Activated B cell treated with CpG ODN at 0.5 μM for 24 hours (primary cell): ENCODE measurements at regions not wholly inside any gene's neighbourhood (a gene's known extent, or its start where the extent isn't known, plus 50 kb on each side); places are given as distances from the start of the nearest gene placed in this dataset.
"Not testable (repeated sequence)": the region's sequence is repeated elsewhere in the genome, so short reads cannot be mapped to it uniquely, and the experiment has no call there.

ENCODE experiments used
- ATAC-seq: fragments of 200-7000 bp; cut with Tn5 transposase; one replicate; pipeline ENCODE4 v1.10.0; 2021; ENCODE audit warnings: low read depth, mild to moderate bottlenecking, moderate library complexity
- CTCF ChIA-PET: fragments of 350-600 bp; sonication (Branson Sonifier 250); formaldehyde crosslinking; loops from one replicate; lab custom pipeline; 2021; ENCODE audit warnings: antibody characterized with exemption; lab: Charles Lee
- POLR2A ChIA-PET: fragments of 350-600 bp; sonication (Branson Sonifier 250); formaldehyde crosslinking; loops from one replicate; lab custom pipeline; 2021; ENCODE audit warnings: antibody characterized with exemption; lab: Charles Lee
- DNase-seq: peaks from one replicate; pipeline ENCODE4 v3.0.0; 2022
- H3K27ac Mint-ChIP-seq: one replicate; pipeline ENCODE4 v1.8.0; 2020; ENCODE audit warnings: mixed read lengths
- H3K27me3 Mint-ChIP-seq: one replicate; pipeline ENCODE4 v1.8.0; 2021; ENCODE audit warnings: mixed read lengths
- H3K36me3 Mint-ChIP-seq: one replicate; pipeline ENCODE4 v1.8.0; 2021; ENCODE audit warnings: low read depth, mixed read lengths
- H3K4me1 Mint-ChIP-seq: one replicate; pipeline ENCODE4 v1.8.0; 2021; ENCODE audit warnings: mixed read lengths
- H3K4me3 Mint-ChIP-seq: one replicate; pipeline ENCODE4 v1.8.0; 2020; ENCODE audit warnings: mild to moderate bottlenecking, mixed read lengths
- H3K9me3 Mint-ChIP-seq: one replicate; pipeline ENCODE4 v1.8.0; 2020; ENCODE audit warnings: mixed read lengths
- intact Hi-C: fragments of 100-400 bp; cut with micrococcal nuclease; formaldehyde crosslinking; loops from one replicate; pipeline ENCODE4 v1.15.1; 2024
- TF ChIP-seq, protein P1 (sequence below): fragments of 200-600 bp; IDR thresholded peaks from one replicate; pipeline ENCODE4 v1.8.0; 2022; ENCODE audit warnings: antibody characterized with exemption, mild to moderate bottlenecking

DNA sequence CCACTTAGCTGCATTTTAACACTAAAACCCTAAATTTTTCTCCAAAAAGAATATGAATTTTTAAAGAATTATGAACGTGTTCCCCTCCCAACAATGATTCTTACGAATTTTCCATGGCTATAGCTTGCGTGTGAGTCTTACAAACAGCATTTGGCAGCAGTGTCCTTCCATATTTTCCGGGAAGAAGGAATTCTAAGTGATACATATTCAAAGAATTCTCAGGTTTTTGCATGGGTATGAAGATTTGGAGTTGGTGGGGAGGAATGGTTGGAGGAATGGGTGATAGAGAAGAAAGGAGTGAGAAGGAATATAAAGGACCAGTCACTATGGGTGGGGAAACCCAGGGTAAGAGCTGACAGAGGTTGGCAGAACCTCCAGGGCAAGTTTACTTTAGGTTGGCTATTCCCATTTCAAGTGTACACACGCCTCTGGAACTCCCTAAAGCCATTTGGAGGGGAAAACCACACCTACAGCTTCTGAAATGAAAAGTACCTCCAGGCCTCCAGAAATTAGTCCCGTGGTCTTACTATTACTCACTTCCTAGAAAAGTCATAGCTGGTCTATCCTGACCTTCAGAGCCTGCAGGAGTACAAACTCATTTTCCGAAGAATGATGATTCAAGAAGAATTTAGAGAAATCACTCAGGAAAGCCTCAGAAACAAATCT, 420.8 kb upstream of the DIPK2B start:
- TF ChIP-seq, protein P1, sequence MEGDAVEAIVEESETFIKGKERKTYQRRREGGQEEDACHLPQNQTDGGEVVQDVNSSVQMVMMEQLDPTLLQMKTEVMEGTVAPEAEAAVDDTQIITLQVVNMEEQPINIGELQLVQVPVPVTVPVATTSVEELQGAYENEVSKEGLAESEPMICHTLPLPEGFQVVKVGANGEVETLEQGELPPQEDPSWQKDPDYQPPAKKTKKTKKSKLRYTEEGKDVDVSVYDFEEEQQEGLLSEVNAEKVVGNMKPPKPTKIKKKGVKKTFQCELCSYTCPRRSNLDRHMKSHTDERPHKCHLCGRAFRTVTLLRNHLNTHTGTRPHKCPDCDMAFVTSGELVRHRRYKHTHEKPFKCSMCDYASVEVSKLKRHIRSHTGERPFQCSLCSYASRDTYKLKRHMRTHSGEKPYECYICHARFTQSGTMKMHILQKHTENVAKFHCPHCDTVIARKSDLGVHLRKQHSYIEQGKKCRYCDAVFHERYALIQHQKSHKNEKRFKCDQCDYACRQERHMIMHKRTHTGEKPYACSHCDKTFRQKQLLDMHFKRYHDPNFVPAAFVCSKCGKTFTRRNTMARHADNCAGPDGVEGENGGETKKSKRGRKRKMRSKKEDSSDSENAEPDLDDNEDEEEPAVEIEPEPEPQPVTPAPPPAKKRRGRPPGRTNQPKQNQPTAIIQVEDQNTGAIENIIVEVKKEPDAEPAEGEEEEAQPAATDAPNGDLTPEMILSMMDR: no peak
- peaks cover 3% of the 10 kb centered on the region for H3K9me3 Mint-ChIP-seq
- intact Hi-C loops: loop anchor here (10.0 kb wide), 1 partner anchor 93 kb away; no protein-coding TSS in a partner anchor
- no peak overlapping the region for H3K4me3 Mint-ChIP-seq
- CTCF ChIA-PET: no interaction called here
- no peaks in the 10 kb centered on the region for H3K36me3 Mint-ChIP-seq
- no peak overlapping the region for H3K27ac Mint-ChIP-seq
- no peak for DNase-seq
- ATAC-seq: no peak
- H3K27me3 Mint-ChIP-seq: no peaks in the 10 kb centered on the region
- H3K4me1 Mint-ChIP-seq: no peaks in the 10 kb centered on the region
- POLR2A ChIA-PET: no interaction called here

DNA sequence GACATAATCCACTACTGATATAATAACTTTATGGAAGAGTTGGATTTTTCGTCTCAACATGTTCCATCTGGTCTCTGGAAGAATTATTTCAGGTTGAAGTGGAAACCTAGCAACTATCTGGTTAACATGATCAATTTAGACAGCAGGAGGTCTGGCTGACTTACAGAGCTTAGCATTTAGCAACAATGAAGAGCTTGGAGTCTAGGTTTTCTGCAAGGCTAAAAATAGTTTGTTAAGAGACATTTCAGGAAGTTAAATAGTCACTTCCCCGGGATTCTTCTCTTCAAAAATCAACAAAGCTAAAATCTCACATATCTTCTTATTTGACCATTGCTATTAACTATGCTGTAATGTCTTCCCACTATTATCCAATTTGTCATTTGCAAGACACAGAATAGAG, 418.6 kb upstream of the DIPK2B start:
- no peaks in the 10 kb centered on the region for H3K4me1 Mint-ChIP-seq
- CTCF ChIA-PET: interaction anchor here (1.2 kb wide), 1 partner anchor 8 kb away, joined by 3 read pairs; no protein-coding TSS in a partner anchor
- DNase-seq (no peak), ATAC-seq (no peak)
- peaks cover 3% of the 10 kb centered on the region for H3K9me3 Mint-ChIP-seq
- TF ChIP-seq, protein P1: no peak
- POLR2A ChIA-PET: no interaction called here
- intact Hi-C loops: no loop called here
- H3K36me3 Mint-ChIP-seq: no peaks in the 10 kb centered on the region
- H3K27me3 Mint-ChIP-seq: no peaks in the 10 kb centered on the region
- H3K27ac Mint-ChIP-seq: no peak overlapping the region
- no peak overlapping the region for H3K4me3 Mint-ChIP-seq

DNA sequence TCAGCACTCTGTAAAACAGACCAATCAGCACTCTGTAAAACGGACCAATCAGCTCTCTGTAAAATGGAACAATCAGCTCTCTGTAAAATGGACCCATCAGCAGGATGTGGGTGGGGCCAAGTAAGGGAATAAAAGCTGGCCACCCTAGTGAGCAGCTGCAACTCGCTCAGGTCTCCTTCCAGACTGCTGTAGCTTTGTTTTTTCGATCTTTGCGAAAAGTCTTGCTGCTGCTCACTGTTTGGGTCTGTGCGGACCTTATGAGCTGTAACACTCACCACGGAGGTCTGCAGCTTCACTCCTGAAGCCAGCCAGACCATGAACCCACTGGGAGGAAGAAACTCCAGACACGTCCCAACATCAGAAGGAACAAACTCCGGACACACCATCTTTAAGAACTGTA, 414.9 kb upstream of the DIPK2B start:
- H3K36me3 Mint-ChIP-seq, POLR2A ChIA-PET, CTCF ChIA-PET, H3K4me3 Mint-ChIP-seq, intact Hi-C loops, DNase-seq, H3K4me1 Mint-ChIP-seq, H3K27ac Mint-ChIP-seq, ATAC-seq, H3K27me3 Mint-ChIP-seq, H3K9me3 Mint-ChIP-seq: not testable (repeated sequence)

DNA sequence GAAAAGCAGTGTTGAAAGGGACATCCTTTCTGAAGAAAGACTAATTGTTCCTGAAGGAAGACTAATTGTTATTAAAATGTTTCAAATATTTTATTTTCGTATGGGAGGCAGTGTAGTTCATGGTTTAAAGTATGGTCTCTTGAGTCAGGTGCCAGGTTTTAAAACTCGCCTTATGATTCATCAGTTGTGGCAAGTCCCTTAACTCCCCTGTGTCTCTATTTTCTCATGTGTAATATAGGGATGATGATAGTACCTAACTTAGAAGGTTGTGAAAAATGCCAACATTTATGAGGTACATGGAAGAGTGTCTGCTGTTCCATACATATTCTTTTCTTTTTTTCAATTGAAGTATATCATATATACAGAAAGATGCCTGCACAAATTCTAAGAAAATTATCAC, 414.2 kb upstream of the DIPK2B start:
- TF ChIP-seq, protein P1: no peak
- Mint-ChIP-seq H3K4me1 (no peaks in the 10 kb centered on the region), H3K36me3 (no peaks in the 10 kb centered on the region), H3K27ac (no peak overlapping the region), H3K27me3 (no peaks in the 10 kb centered on the region), H3K4me3 (no peak overlapping the region), H3K9me3 (peaks cover 5% of the 10 kb centered on the region)
- no peak for ATAC-seq
- POLR2A ChIA-PET: no interaction called here
- intact Hi-C loops: no loop called here
- DNase-seq: no peak
- CTCF ChIA-PET: no interaction called here

DNA sequence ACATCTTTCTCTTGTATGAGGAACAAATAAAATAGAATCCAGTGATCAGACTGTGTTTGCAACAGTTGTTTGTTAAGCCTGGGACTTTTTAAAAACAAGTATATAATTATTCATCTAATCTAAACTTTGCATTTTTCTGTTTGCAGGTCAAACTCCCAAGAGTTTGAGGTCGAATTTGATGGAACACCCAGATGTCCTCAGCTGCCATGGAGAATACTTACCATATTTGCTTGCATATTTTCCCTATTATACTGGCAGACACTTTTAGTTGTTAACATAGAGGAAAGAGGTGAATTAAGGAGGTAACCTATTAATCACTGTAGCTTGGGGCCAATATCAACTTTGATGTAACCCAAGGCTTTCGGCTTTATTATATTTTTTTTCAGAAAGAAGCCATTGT, 401.5 kb upstream of the DIPK2B start:
- Mint-ChIP-seq H3K4me1 (no peaks in the 10 kb centered on the region), H3K4me3 (no peak overlapping the region), H3K27me3 (no peaks in the 10 kb centered on the region), H3K36me3 (no peaks in the 10 kb centered on the region), H3K27ac (no peak overlapping the region), H3K9me3 (peaks cover 6% of the 10 kb centered on the region)
- no peak for DNase-seq
- TF ChIP-seq, protein P1: no peak
- no peak for ATAC-seq
- ChIA-PET POLR2A (no interaction called here), CTCF (no interaction called here)
- intact Hi-C loops: no loop called here

DNA sequence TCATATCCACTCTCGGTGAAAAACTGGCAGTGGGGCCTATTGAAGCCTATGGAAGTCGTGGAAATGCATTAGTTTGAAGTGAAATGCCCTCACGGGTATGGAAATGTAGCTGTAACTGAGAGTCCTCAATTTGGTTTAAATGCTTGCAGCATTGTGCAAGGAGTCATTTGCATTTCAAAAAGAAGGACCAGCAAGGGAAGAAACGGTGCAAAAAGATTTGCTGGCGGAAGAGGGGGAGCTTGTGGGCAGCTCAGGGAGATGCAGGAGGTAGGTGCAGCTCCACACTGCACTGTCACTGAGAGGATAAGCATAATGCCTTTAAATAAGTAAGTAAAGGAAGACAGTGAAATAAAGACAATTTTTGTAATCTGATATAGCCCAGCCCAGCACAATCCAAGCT, 400.4 kb upstream of the DIPK2B start:
- Mint-ChIP-seq H3K4me3 (no peak overlapping the region), H3K27ac (no peak overlapping the region), H3K36me3 (no peaks in the 10 kb centered on the region), H3K27me3 (no peaks in the 10 kb centered on the region), H3K9me3 (peaks cover 3% of the 10 kb centered on the region), H3K4me1 (no peaks in the 10 kb centered on the region)
- TF ChIP-seq, protein P1: no peak
- DNase-seq (no peak), ATAC-seq (no peak)
- CTCF ChIA-PET: no interaction called here
- intact Hi-C loops: no loop called here
- POLR2A ChIA-PET: no interaction called here
